ENCODE measurements at regions not wholly inside any gene's neighbourhood (a gene's known extent, or its start where the extent isn't known, plus 50 kb on each side); places are given as distances from the start of the nearest gene placed in this dataset.

DNA sequence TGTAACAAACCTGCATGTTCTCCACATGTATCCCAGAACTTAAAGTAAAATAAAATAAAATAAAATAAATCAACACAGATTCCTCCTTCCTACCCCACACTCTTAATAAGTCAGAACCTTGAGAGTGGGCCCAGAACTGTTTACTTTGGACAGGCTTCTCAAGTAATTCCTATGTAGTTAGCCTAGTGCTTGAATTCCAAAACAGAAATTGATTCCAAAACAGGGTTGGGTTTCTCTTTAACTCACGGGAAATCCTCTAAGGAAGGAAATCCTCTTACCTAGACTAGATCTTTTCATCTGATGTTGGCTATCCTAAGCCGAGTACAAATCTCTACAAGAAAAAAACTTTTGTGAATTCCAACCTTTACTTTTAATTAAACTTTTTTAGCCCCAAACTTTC is 324.7 kb upstream of the C16orf82 start:
- TF ChIP-seq YY1 (IDR thresholded peaks at IDR 0.05; ENCODE audit: insufficient read depth, insufficient read length) = no peak
- no peak for TF ChIP-seq ZNF274 (IDR thresholded peaks at IDR 0.05; ENCODE audit: low read depth, low read length)

All from NT2/D1 (cell line).